ENCODE measurements at regions not wholly inside any gene's neighbourhood (a gene's known extent, or its start where the extent isn't known, plus 50 kb on each side); places are given as distances from the start of the nearest gene placed in this dataset.

DNA sequence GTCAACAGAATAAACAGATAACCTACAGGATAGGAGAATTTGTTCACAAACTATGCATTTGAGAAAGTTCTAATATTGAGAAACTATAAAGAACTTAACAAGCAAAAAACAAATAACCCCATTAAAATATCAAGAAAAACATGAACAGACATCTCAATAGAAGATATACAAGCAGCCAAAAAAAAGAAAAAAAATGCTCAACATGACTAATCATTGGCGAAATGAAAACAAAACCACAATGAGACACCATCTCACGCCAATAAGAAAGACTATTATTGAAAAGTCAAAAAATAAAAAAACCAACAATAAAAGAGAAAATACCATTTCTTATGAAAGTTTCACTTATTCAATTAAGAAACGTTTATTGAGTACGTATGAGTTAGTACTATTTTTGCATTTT, 800.5 kb downstream of the CBLN2 start:
- TF ChIP-seq, protein P1, sequence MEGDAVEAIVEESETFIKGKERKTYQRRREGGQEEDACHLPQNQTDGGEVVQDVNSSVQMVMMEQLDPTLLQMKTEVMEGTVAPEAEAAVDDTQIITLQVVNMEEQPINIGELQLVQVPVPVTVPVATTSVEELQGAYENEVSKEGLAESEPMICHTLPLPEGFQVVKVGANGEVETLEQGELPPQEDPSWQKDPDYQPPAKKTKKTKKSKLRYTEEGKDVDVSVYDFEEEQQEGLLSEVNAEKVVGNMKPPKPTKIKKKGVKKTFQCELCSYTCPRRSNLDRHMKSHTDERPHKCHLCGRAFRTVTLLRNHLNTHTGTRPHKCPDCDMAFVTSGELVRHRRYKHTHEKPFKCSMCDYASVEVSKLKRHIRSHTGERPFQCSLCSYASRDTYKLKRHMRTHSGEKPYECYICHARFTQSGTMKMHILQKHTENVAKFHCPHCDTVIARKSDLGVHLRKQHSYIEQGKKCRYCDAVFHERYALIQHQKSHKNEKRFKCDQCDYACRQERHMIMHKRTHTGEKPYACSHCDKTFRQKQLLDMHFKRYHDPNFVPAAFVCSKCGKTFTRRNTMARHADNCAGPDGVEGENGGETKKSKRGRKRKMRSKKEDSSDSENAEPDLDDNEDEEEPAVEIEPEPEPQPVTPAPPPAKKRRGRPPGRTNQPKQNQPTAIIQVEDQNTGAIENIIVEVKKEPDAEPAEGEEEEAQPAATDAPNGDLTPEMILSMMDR (IDR thresholded peaks at IDR 0.05): no peak
- no peak for TF ChIP-seq EZH2phosphoT487 (IDR thresholded peaks at IDR 0.05)
